GM12873 (cell line): ENCODE measurements at regions not wholly inside any gene's neighbourhood (a gene's known extent, or its start where the extent isn't known, plus 50 kb on each side); places are given as distances from the start of the nearest gene placed in this dataset.

Source experiments
- CTCF ChIP-seq: IDR thresholded peaks from 2 replicates; pipeline ENCODE4 v1.5.1; 2012; ENCODE audit warnings: low read depth, mild to moderate bottlenecking, moderate library complexity, low read length, control low read depth; ENCODE audit not compliant: insufficient read depth; ENCODE audit errors: missing control alignments

GRCh38 chr2:238995634-238996033 is 147.7 kb downstream of the TWIST2 start:
- no peak for TF ChIP-seq CTCF

- TF ChIP-seq CTCF, result no peak
Measured at GRCh38 chr2:238996331-238997136, 148.6 kb downstream of the TWIST2 start.

- no peak for TF ChIP-seq CTCF
Measured at GRCh38 chr2:238997137-238997390, 149.2 kb downstream of the TWIST2 start.

- no peak for TF ChIP-seq CTCF
Measured at GRCh38 chr2:238997684-238998083, 149.8 kb downstream of the TWIST2 start.
